ENCODE measurements at regions not wholly inside any gene's neighbourhood (a gene's known extent, or its start where the extent isn't known, plus 50 kb on each side); places are given as distances from the start of the nearest gene placed in this dataset.

- TF ChIP-seq POLR2A (IDR thresholded peaks at IDR 0.05) (no peak), CTCF (IDR thresholded peaks at IDR 0.05) (no peak)
Measured at GRCh38 chr4:86481440-86481839, 112.7 kb upstream of the PTPN13 start.
